IMR-90 (cell line): ENCODE measurements at regions not wholly inside any gene's neighbourhood (a gene's known extent, or its start where the extent isn't known, plus 50 kb on each side); places are given as distances from the start of the nearest gene placed in this dataset.

Experiments used
- ATAC-seq: fragments of 200-7000 bp; cut with Tn5 transposase; 2 replicates; pipeline ENCODE4 v1.9.1; 2020; ENCODE audit warnings: low read depth, mild to moderate bottlenecking, moderate library complexity
- BruUV-seq: library from RNA; stranded (reverse); fragments of 400-500 nt; replicated peaks from 2 replicates; lab custom pipeline; 2021; lab: Mats Ljungman, UMichigan
- CTCF ChIA-PET: fragments of 300-600 bp; formaldehyde crosslinking; extraction: SDS; loops from one replicate; lab custom pipeline; 2021; ENCODE audit warnings: antibody characterized with exemption; lab: Yijun Ruan, JAX
- POLR2A ChIA-PET: fragments of 300-600 bp; sonication (Branson Sonifier 250); formaldehyde crosslinking; loops from one replicate; lab custom pipeline; 2022; ENCODE audit warnings: antibody characterized with exemption; ENCODE audit not compliant: unreplicated experiment; lab: Charles Lee
- DNase-seq: peaks from one replicate; pipeline ENCODE4 v3.0.0; 2013
- H2AFZ ChIP-seq: replicated peaks from 2 replicates; pipeline ENCODE3; 2013; ENCODE audit warnings: low read length, mild to moderate bottlenecking; ENCODE audit not compliant: poor library complexity
- H2AK5ac ChIP-seq: 2 replicates; pipeline ENCODE4 v1.6.1; 2013; ENCODE audit warnings: low read depth, low read length, inconsistent platforms
- H2AK9ac ChIP-seq: replicated peaks from 2 replicates; pipeline ENCODE3; 2013; ENCODE audit warnings: mild to moderate bottlenecking, low read depth, low read length, moderate library complexity; ENCODE audit not compliant: poor library complexity
- H2BK120ac ChIP-seq: 2 replicates; pipeline ENCODE4 v1.6.1; 2013; ENCODE audit warnings: low read depth, low read length, inconsistent platforms
- H2BK15ac ChIP-seq: 3 replicates; pipeline ENCODE4 v1.6.1; 2013; ENCODE audit warnings: low read depth, low read length, inconsistent platforms
- H2BK20ac ChIP-seq: 2 replicates; pipeline ENCODE4 v1.6.1; 2013; ENCODE audit warnings: low read depth, mild to moderate bottlenecking, inconsistent platforms, low read length, moderate library complexity
- H2BK5ac ChIP-seq: 2 replicates; pipeline ENCODE4 v1.6.1; 2013; ENCODE audit warnings: mild to moderate bottlenecking, low read depth, low read length, inconsistent platforms; ENCODE audit not compliant: poor library complexity, severe bottlenecking
- H3K14ac ChIP-seq: replicated peaks from 2 replicates; pipeline ENCODE4 v1.6.1; 2013; ENCODE audit warnings: low read depth, low read length, inconsistent platforms
- H3K18ac ChIP-seq: 2 replicates; pipeline ENCODE4 v1.6.1; 2013; ENCODE audit warnings: low read depth, low read length, control low read depth
- H3K23ac ChIP-seq: 2 replicates; pipeline ENCODE4 v1.6.1; 2013; ENCODE audit warnings: low read depth, low read length, inconsistent platforms
- H3K27ac ChIP-seq: 2 replicates; pipeline ENCODE4 v1.5.1; 2013; ENCODE audit warnings: mild to moderate bottlenecking, control low read depth, low read length; ENCODE audit not compliant: insufficient read depth
- H3K27me3 ChIP-seq: 2 replicates; pipeline ENCODE4 v1.6.1; 2013; ENCODE audit warnings: low read length; ENCODE audit not compliant: control insufficient read depth, insufficient read depth
- H3K36me3 ChIP-seq: 2 replicates; pipeline ENCODE4 v1.6.1; 2013; ENCODE audit warnings: low read length, mixed read lengths; ENCODE audit not compliant: control insufficient read depth, insufficient read depth
- H3K4ac ChIP-seq: 2 replicates; pipeline ENCODE4 v1.6.1; 2013; ENCODE audit warnings: low read depth, low read length, inconsistent platforms
- H3K4me1 ChIP-seq: 2 replicates; pipeline ENCODE4 v1.6.1; 2013; ENCODE audit warnings: low read length, mixed read lengths; ENCODE audit not compliant: control insufficient read depth, insufficient read depth
- H3K4me2 ChIP-seq: 2 replicates; pipeline ENCODE4 v1.6.1; 2013; ENCODE audit warnings: low read depth, mild to moderate bottlenecking, control low read depth, low read length, moderate library complexity
- H3K4me3 ChIP-seq: 2 replicates; pipeline ENCODE4 v1.5.1; 2013; ENCODE audit warnings: low read depth, mild to moderate bottlenecking, control low read depth, low read length, moderate library complexity; ENCODE audit not compliant: insufficient read depth
- H3K56ac ChIP-seq: 2 replicates; pipeline ENCODE4 v1.6.1; 2013; ENCODE audit warnings: low read length, inconsistent platforms; ENCODE audit not compliant: insufficient read depth; ENCODE audit errors: extremely low read depth
- H3K79me1 ChIP-seq, 2 experiments: 2 replicates each; pipeline ENCODE4 v1.6.1; 2013; ENCODE audit warnings: low read length in 2 of 2, inconsistent platforms in 1 of 2, low read depth in 1 of 2
- H3K9ac ChIP-seq: 2 replicates; pipeline ENCODE4 v1.6.1; 2013; ENCODE audit warnings: low read depth, low read length, control low read depth
- H3K9me1 ChIP-seq: 2 replicates; pipeline ENCODE4 v1.6.1; 2013; ENCODE audit warnings: low read length, inconsistent platforms; ENCODE audit not compliant: insufficient read depth
- H3K9me3 ChIP-seq: 2 replicates; pipeline ENCODE4 v1.6.1; 2013; ENCODE audit warnings: low read length; ENCODE audit not compliant: control insufficient read depth, insufficient read depth
- H4K20me1 ChIP-seq: 2 replicates; pipeline ENCODE4 v1.6.1; 2013; ENCODE audit warnings: low read length, inconsistent platforms; ENCODE audit not compliant: insufficient read depth
- H4K5ac ChIP-seq: 2 replicates; pipeline ENCODE4 v1.6.1; 2013; ENCODE audit warnings: mild to moderate bottlenecking, low read depth, low read length, control low read depth
- H4K8ac ChIP-seq, 2 experiments: 2 replicates each; pipeline ENCODE4 v1.6.1; 2013; ENCODE audit warnings: low read depth in 2 of 2, low read length in 2 of 2, control low read depth in 1 of 2, inconsistent platforms in 1 of 2
- H4K91ac ChIP-seq: 2 replicates; pipeline ENCODE4 v1.6.1; 2013; ENCODE audit warnings: low read depth, low read length, inconsistent platforms; ENCODE audit not compliant: insufficient read depth
- CTCF ChIP-seq: conservative IDR thresholded peaks from 2 replicates; pipeline ENCODE4 v1.5.1; 2012; ENCODE audit warnings: mild to moderate bottlenecking, low read depth, low read length, improper control_type of control experiment
- FOS ChIP-seq: fragments of 150-350 bp; IDR thresholded peaks from 2 replicates; pipeline ENCODE4 v1.6.1; 2016; ENCODE audit warnings: low read depth, low read length
- MAFK ChIP-seq: IDR thresholded peaks from 2 replicates; pipeline ENCODE4 v1.6.1; 2012; ENCODE audit warnings: low read depth, low read length, improper control_type of control experiment
- MAZ ChIP-seq: IDR thresholded peaks from 2 replicates; pipeline ENCODE4 v1.6.1; 2012; ENCODE audit warnings: low read depth, mild to moderate bottlenecking, low read length, improper control_type of control experiment, moderate library complexity, borderline replicate concordance
- NFE2L2 ChIP-seq: fragments of 150-350 bp; IDR thresholded peaks from 2 replicates; pipeline ENCODE4 v1.6.1; 2016; ENCODE audit warnings: low read depth, mild to moderate bottlenecking, low read length
- POLR2A ChIP-seq: IDR thresholded peaks from 2 replicates; pipeline ENCODE4 v1.6.1; 2012; ENCODE audit warnings: mild to moderate bottlenecking, low read depth, low read length
- RCOR1 ChIP-seq: IDR thresholded peaks from 2 replicates; pipeline ENCODE4 v1.6.1; 2012; ENCODE audit warnings: mild to moderate bottlenecking, low read length, improper control_type of control experiment; ENCODE audit not compliant: insufficient replicate concordance
- SMC3 ChIP-seq: fragments of 150-350 bp; IDR thresholded peaks from 2 replicates; pipeline ENCODE4 v1.6.1; 2016; ENCODE audit warnings: low read depth, mild to moderate bottlenecking, antibody characterized with exemption, low read length, moderate library complexity
- USF2 ChIP-seq: fragments of 150-350 bp; IDR thresholded peaks from 2 replicates; pipeline ENCODE4 v1.6.1; 2017; ENCODE audit warnings: mild to moderate bottlenecking, antibody characterized with exemption, low read length, low read depth
- WGBS, 2 experiments: methylation state at CpG; one replicate each; pipeline versions ENCODE4 v1.1.5 to v1.1.7; 2013; ENCODE audit warnings: missing lambda C conversion rate in 2 of 2; ENCODE audit not compliant: insufficient read length in 1 of 2; ENCODE audit errors: extremely low coverage in 2 of 2; 5-methylcytosine and 5-hydroxymethylcytosine counted together
- dilution Hi-C: fragments of 300-500 bp; cut with HindIII; formaldehyde crosslinking; loops from one replicate; pipeline ENCODE4 v1.14.3; 2018; ENCODE audit warnings: low sequenced_read_pairs; ENCODE audit not compliant: unreplicated experiment
- in situ Hi-C: fragments of 300-500 bp; cut with MboI; formaldehyde crosslinking; loops from 3 replicates; pipeline ENCODE4 v1.14.3; 2019; ENCODE audit warnings: low sequenced_read_pairs, inconsistent platforms, mixed read lengths
- intact Hi-C: fragments of 100-400 bp; cut with micrococcal nuclease; formaldehyde crosslinking; loops from 2 replicates; pipeline ENCODE4 v1.10.0; 2022

GRCh38 chr9:14399756-14400657, 86.1 kb upstream of the NFIB start:
- H3K56ac ChIP-seq = no peak overlapping the region
- H4K5ac ChIP-seq = no peak overlapping the region
- POLR2A ChIA-PET = no interaction called here
- H3K27ac ChIP-seq = no peak overlapping the region
- no peak overlapping the region for H3K18ac ChIP-seq
- DNase-seq (no peak), ATAC-seq (peak; percentile 32)
- no TSS peak for BruUV-seq
- H3K9me1 ChIP-seq = no peaks in the 10 kb centered on the region
- TF ChIP-seq USF2 (no peak), SMC3 (no peak), POLR2A (no peak), NFE2L2 (no peak), FOS (no peak), CTCF (no peak), MAFK (no peak), RCOR1 (no peak), MAZ (no peak)
- H3K9ac ChIP-seq = no peak overlapping the region
- H2BK120ac ChIP-seq = no peak overlapping the region
- H4K91ac ChIP-seq = no peak overlapping the region
- no peak overlapping the region for H2AFZ ChIP-seq
- CTCF ChIA-PET = interaction anchor here (0.7 to 1.5 kb wide), 2 partner anchors 15 to 30 kb away, joined by 6 to 11 read pairs; no protein-coding TSS in a partner anchor
- in situ Hi-C loops (no loop called here), intact Hi-C loops (no loop called here), dilution Hi-C loops (no loop called here)
- no peak overlapping the region for H3K14ac ChIP-seq
- no peaks in the 10 kb centered on the region for H3K79me1 ChIP-seq
- H3K36me3 ChIP-seq = no peaks in the 10 kb centered on the region
- no peak overlapping the region for H3K23ac ChIP-seq
- peaks cover 42% of the 10 kb centered on the region for H3K27me3 ChIP-seq
- H2BK20ac ChIP-seq = no peak overlapping the region
- H2AK5ac ChIP-seq = no peak overlapping the region
- H3K4me3 ChIP-seq = no peak overlapping the region
- no peak overlapping the region for H3K4ac ChIP-seq
- H2AK9ac ChIP-seq = no peak overlapping the region
- H4K20me1 ChIP-seq = no peaks in the 10 kb centered on the region
- H3K4me1 ChIP-seq = peaks cover 2% of the 10 kb centered on the region; the same call in 1 of the 2 replicates
- H2BK15ac ChIP-seq = no peak overlapping the region
- H3K9me3 ChIP-seq = no peaks in the 10 kb centered on the region
- peak overlapping the region; percentile 72 for H3K4me2 ChIP-seq
- no peak overlapping the region for H4K8ac ChIP-seq
- WGBS, 2 experiments = no CpG with 5 or more reads among the region's 5 CpGs
- no peak overlapping the region for H2BK5ac ChIP-seq
